A549 (cell line): ENCODE measurements at regions not wholly inside any gene's neighbourhood (a gene's known extent, or its start where the extent isn't known, plus 50 kb on each side); places are given as distances from the start of the nearest gene placed in this dataset.

Experiments
- ATAC-seq, 2 experiments: fragments of 200-7000 bp in 1 of 2; fragments of >200 bp in 1 of 2; cut with Nextera tagmentation in 1 of 2; cut with Tn5 transposase in 1 of 2; 3 replicates each; pipeline versions ENCODE4 v1.8.0 to v1.9.1; 2018 to 2020; ENCODE audit warnings: mild to moderate bottlenecking in 1 of 2, moderate library complexity in 1 of 2
- CTCF ChIA-PET: fragments of 300-600 bp; sonication (Branson Sonifier 250); formaldehyde crosslinking; extraction: SDS; loops from one replicate; lab custom pipeline; 2021; ENCODE audit warnings: antibody characterized with exemption, inconsistent platforms; lab: Yijun Ruan, JAX
- POLR2A ChIA-PET: fragments of 350-600 bp; formaldehyde crosslinking; extraction: SDS; loops from one replicate; lab custom pipeline; 2021; ENCODE audit warnings: antibody characterized with exemption, inconsistent platforms; lab: Yijun Ruan, JAX
- DNase-seq, 2 experiments: peaks; one replicate each; pipeline versions ENCODE4 v3.0.0 to v3.0.0-alpha.2; 2011 to 2016; ENCODE audit warnings: low read depth in 1 of 2, low spot score in 1 of 2
- FAIRE-seq: peaks from 2 replicates; lab custom pipeline; 2011; peaks lifted over from hg19 to GRCh38; lab: Jason Lieb, UNC
- H3K27ac ChIP-seq, 2 experiments: fragments of >200 bp; sonication (Bioruptor Twin); formaldehyde crosslinking; 3 replicates each; pipeline ENCODE4 v1.5.1; 2016 to 2017
- H3K4me1 ChIP-seq: fragments of >200 bp; sonication (Bioruptor Twin); formaldehyde crosslinking; 3 replicates; pipeline ENCODE4 v1.6.1; 2016
- H3K4me2 ChIP-seq: fragments of >200 bp; sonication (Bioruptor Twin); formaldehyde crosslinking; 3 replicates; pipeline ENCODE4 v1.6.1; 2016
- H3K4me3 ChIP-seq: fragments of >200 bp; sonication (Bioruptor Twin); formaldehyde crosslinking; 3 replicates; pipeline ENCODE4 v1.5.1; 2016
- H3K9me3 ChIP-seq: fragments of >200 bp; sonication (Bioruptor Twin); formaldehyde crosslinking; 3 replicates; pipeline ENCODE4 v1.6.1; 2016
- BCL3 ChIP-seq: fragments of >200 bp; sonication (Bioruptor Twin); formaldehyde crosslinking; IDR thresholded peaks from 3 replicates; pipeline ENCODE4 v1.6.1; 2016
- CHD4 ChIP-seq: fragments of 200-600 bp; sonication (generic); IDR thresholded peaks from 2 replicates; pipeline ENCODE4 v1.6.1; 2016; ENCODE audit warnings: antibody characterized with exemption, mild to moderate bottlenecking, borderline replicate concordance
- E2F6 ChIP-seq: IDR thresholded peaks from 2 replicates; pipeline ENCODE4 v1.6.1; 2012; ENCODE audit warnings: low read depth, borderline replicate concordance
- EHF ChIP-seq: fragments of 250-450 bp; sonication (Bioruptor Pico); IDR thresholded peaks from 2 replicates; pipeline ENCODE4 v1.5.0; 2020; ENCODE audit warnings: mild to moderate bottlenecking
- EHMT2 ChIP-seq: fragments of 200-600 bp; sonication (generic); IDR thresholded peaks from 2 replicates; pipeline ENCODE4 v1.6.1; 2016; ENCODE audit warnings: antibody characterized with exemption, low read depth, mild to moderate bottlenecking, moderate library complexity
- FOSL2 ChIP-seq, 2 experiments: fragments of 450-650 bp in 1 of 2; fragments of >200 bp in 1 of 2; sonication (Bioruptor Twin) in 1 of 2; formaldehyde crosslinking; IDR thresholded peaks; 2 replicates each; pipeline versions ENCODE4 v1.5.0 to v1.6.1; 2016 to 2020; ENCODE audit warnings: mild to moderate bottlenecking in 1 of 2, moderate library complexity in 1 of 2
- GATA3 ChIP-seq: IDR thresholded peaks from 2 replicates; pipeline ENCODE4 v1.6.1; 2012; ENCODE audit warnings: borderline replicate concordance
- HES2 ChIP-seq: fragments of >200 bp; sonication (Bioruptor Twin); formaldehyde crosslinking; IDR thresholded peaks from 2 replicates; pipeline ENCODE4 v1.6.1; 2016
- HMGXB4 ChIP-seq: fragments of 250-450 bp; sonication (Bioruptor Pico); IDR thresholded peaks from 2 replicates; pipeline ENCODE4 v1.5.0; 2021; ENCODE audit warnings: mild to moderate bottlenecking, moderate library complexity, borderline replicate concordance
- HOXA7 ChIP-seq: fragments of 250-450 bp; sonication (Bioruptor Pico); IDR thresholded peaks from 2 replicates; pipeline ENCODE4 v1.5.0; 2020; ENCODE audit warnings: mild to moderate bottlenecking, moderate library complexity
- HOXB13 ChIP-seq: fragments of 250-450 bp; sonication (Bioruptor Pico); IDR thresholded peaks from 2 replicates; pipeline ENCODE4 v1.5.0; 2020; ENCODE audit warnings: low read depth, mild to moderate bottlenecking, moderate library complexity
- HOXB5 ChIP-seq: fragments of 250-450 bp; sonication (Bioruptor Pico); IDR thresholded peaks from 2 replicates; pipeline ENCODE4 v1.5.0; 2020; ENCODE audit warnings: mild to moderate bottlenecking, moderate library complexity
- JUN ChIP-seq, 2 experiments: fragments of >200 bp; sonication (Bioruptor Twin); formaldehyde crosslinking; IDR thresholded peaks; 2 replicates in 1 of 2; 3 replicates in 1 of 2; pipeline ENCODE4 v1.6.1; 2016 to 2017
- KDM1A ChIP-seq: fragments of 200-600 bp; sonication (generic); IDR thresholded peaks from 2 replicates; pipeline ENCODE4 v1.6.1; 2016; ENCODE audit warnings: low read depth, mild to moderate bottlenecking
- KDM5A ChIP-seq: fragments of 200-600 bp; sonication (generic); IDR thresholded peaks from 2 replicates; pipeline ENCODE4 v1.6.1; 2016; ENCODE audit warnings: antibody characterized with exemption, mild to moderate bottlenecking
- MYC ChIP-seq: IDR thresholded peaks from 2 replicates; pipeline ENCODE4 v1.6.1; 2012; ENCODE audit warnings: mild to moderate bottlenecking, inconsistent platforms, low read length, improper control_type of control experiment, borderline replicate concordance
- NPAS2 ChIP-seq: fragments of 250-450 bp; sonication (Bioruptor Pico); IDR thresholded peaks from 2 replicates; pipeline ENCODE4 v1.8.0; 2022; ENCODE audit warnings: mild to moderate bottlenecking, moderate library complexity, borderline replicate concordance
- NR3C1 ChIP-seq: fragments of >200 bp; sonication (Bioruptor Twin); formaldehyde crosslinking; IDR thresholded peaks from 3 replicates; pipeline ENCODE4 v1.6.1; 2017
- PHF8 ChIP-seq: fragments of 200-600 bp; sonication (generic); IDR thresholded peaks from 2 replicates; pipeline ENCODE4 v1.6.1; 2016; ENCODE audit warnings: low read depth, mild to moderate bottlenecking, antibody characterized with exemption, moderate library complexity, borderline replicate concordance
- RAD21 ChIP-seq, 2 experiments: fragments of >200 bp in 1 of 2; sonication (Bioruptor Twin) in 1 of 2; formaldehyde crosslinking in 1 of 2; IDR thresholded peaks in 1 of 2; conservative IDR thresholded peaks in 1 of 2; 2 replicates in 1 of 2; 3 replicates in 1 of 2; pipeline ENCODE4 v1.6.1; 2012 to 2018; ENCODE audit warnings: inconsistent platforms in 1 of 2
- RARB ChIP-seq: fragments of 250-450 bp; sonication (Bioruptor Pico); IDR thresholded peaks from 2 replicates; pipeline ENCODE4 v1.8.0; 2021; ENCODE audit warnings: mild to moderate bottlenecking, moderate library complexity
- RFX5 ChIP-seq: fragments of 450-650 bp; IDR thresholded peaks from 2 replicates; pipeline ENCODE4 v1.7.1; 2014; ENCODE audit warnings: antibody characterized with exemption, mild to moderate bottlenecking, moderate library complexity
- RNF2 ChIP-seq: fragments of 200-600 bp; sonication (generic); IDR thresholded peaks from 2 replicates; pipeline ENCODE4 v1.6.1; 2016; ENCODE audit warnings: low read depth, mild to moderate bottlenecking, antibody characterized with exemption, moderate library complexity, borderline replicate concordance
- SMC3 ChIP-seq: fragments of >200 bp; sonication (Bioruptor Twin); formaldehyde crosslinking; IDR thresholded peaks from 3 replicates; pipeline ENCODE4 v1.6.1; 2018; ENCODE audit warnings: inconsistent platforms
- TP53 ChIP-seq: fragments of 250-450 bp; sonication (Bioruptor Pico); IDR thresholded peaks from 2 replicates; pipeline ENCODE4 v1.5.0; 2021; ENCODE audit warnings: mild to moderate bottlenecking, moderate library complexity
- ZC3H11A ChIP-seq: fragments of 450-650 bp; IDR thresholded peaks from 2 replicates; pipeline ENCODE4 v1.6.1; 2014; ENCODE audit warnings: antibody characterized with exemption, mild to moderate bottlenecking
- ZFP36 ChIP-seq: fragments of 450-650 bp; IDR thresholded peaks from 2 replicates; pipeline ENCODE4 v1.6.1; 2014; ENCODE audit warnings: borderline replicate concordance; ENCODE audit not compliant: partially characterized antibody
- ZNF302 ChIP-seq: fragments of 250-450 bp; sonication (Bioruptor Pico); IDR thresholded peaks from 2 replicates; pipeline ENCODE4 v1.9.0; 2021; ENCODE audit warnings: inconsistent platforms, mild to moderate bottlenecking, moderate library complexity
- ZSCAN20 ChIP-seq: fragments of 250-450 bp; sonication (Bioruptor Pico); IDR thresholded peaks from 2 replicates; pipeline ENCODE4 v1.8.0; 2022; ENCODE audit warnings: mild to moderate bottlenecking, moderate library complexity
- WGBS: methylation state at CpG from one replicate; pipeline ENCODE4 v1.1.6; 2017; ENCODE audit errors: missing lambda C conversion rate; 5-methylcytosine and 5-hydroxymethylcytosine counted together
- TF ChIP-seq, protein P1 (sequence below): fragments of 450-650 bp; IDR thresholded peaks from 2 replicates; pipeline ENCODE4 v1.6.1; 2014; ENCODE audit warnings: antibody characterized with exemption
- TF ChIP-seq, protein P2 (sequence below): fragments of 250-450 bp; sonication (Bioruptor Pico); IDR thresholded peaks from 2 replicates; pipeline ENCODE4 v1.5.0; 2020; ENCODE audit warnings: low read depth, mild to moderate bottlenecking, moderate library complexity

DNA sequence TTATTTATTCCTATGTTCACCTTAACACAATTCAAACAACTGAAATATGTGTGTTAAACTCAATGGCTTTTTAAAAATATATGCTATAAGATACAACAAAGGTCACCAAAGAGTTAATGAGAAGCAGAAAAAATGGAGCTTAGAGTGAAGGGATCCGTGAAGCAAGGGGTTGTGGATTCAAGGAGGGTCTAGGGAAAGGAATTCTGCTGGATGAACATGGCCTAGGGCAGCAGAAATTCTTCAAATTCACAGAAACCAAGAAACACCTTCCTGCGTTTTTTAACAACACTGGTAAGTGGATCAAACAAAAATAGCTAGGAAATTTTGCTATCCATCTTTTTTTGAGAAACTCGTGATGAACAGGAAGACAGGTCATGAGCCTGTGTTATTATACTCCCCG is 59.3 kb upstream of the PLSCR5 start:
- no peak for FAIRE-seq
- WGBS: 24% methylated on average over 4 of the region's 4 CpGs
- H3K4me1 ChIP-seq: no peaks in the 10 kb centered on the region
- no peak overlapping the region for H3K4me2 ChIP-seq
- H3K9me3 ChIP-seq: no peaks in the 10 kb centered on the region
- no peak for ATAC-seq
- DNase-seq: no peak
- ChIA-PET CTCF (no interaction called here), POLR2A (no interaction called here)
- H3K4me3 ChIP-seq: no peak overlapping the region
- no peak overlapping the region for H3K27ac ChIP-seq
- TF ChIP-seq EHMT2 (no peak), KDM1A (no peak), GATA3 (no peak), RARB (CRISPR knock-in tag) (no peak), BCL3 (no peak), SMC3 (no peak), CHD4 (no peak), E2F6 (no peak), RNF2 (no peak), FOSL2 (IDR thresholded peaks at IDR 0.05) (no peak), FOSL2 (CRISPR knock-in tag; IDR thresholded peaks at IDR 0.05) (no peak), HOXA7 (CRISPR knock-in tag) (no peak), PHF8 (no peak), RFX5 (no peak), ZC3H11A (no peak), KDM5A (no peak), EHF (CRISPR knock-in tag) (no peak), ZFP36 (no peak), HES2 (no peak), RAD21 (conservative IDR thresholded peaks at IDR 0.05 in 1 of 2, IDR thresholded peaks at IDR 0.05 in 1 of 2) (no peak)

- no peak for FAIRE-seq
These were observed 53.7 kb upstream of the PLSCR5 start for GRCh38 chr3:146658841-146659240.

DNA sequence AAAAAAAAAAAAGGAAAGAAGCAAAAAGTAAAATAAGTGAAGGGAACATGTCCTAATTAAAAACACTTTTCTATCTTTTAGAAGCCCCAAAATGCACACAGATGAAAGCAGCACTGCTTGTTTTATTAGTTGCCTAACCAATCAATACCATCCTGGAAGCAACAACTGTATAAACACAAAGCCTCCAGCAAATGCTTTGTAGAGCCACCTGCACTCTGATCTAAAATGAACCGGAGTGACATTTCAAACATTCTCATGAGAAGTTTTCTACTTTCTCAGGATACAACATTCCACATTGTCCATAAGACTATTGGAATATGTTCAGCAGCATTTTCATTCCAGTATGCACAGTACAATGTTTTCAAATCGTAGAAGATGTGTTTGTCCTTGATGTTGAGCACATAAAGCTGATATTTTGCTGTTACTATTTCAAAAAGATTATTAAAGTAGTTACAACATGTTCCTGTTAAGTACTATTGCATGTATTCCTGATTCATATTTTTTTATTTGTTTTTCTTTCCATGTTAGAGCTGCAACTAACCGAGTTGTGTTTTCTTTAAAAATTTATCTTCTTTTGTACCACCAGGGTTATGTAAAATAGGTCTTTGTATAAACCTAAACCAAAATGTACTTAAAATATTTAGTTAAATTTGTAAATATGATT is 50.3 kb upstream of the PLSCR5 start:
- 6% methylated on average over 3 of the region's 3 CpGs for WGBS
- DNase-seq: no peak
- no peaks in the 10 kb centered on the region for H3K9me3 ChIP-seq
- no peak for FAIRE-seq
- H3K4me1 ChIP-seq: no peaks in the 10 kb centered on the region
- no peak overlapping the region for H3K4me3 ChIP-seq
- ATAC-seq: no peak
- H3K4me2 ChIP-seq: no peak overlapping the region
- CTCF ChIA-PET: interaction anchor here (1.5 kb wide), 1 partner anchor 17 kb away, joined by 4 read pairs; no protein-coding TSS in a partner anchor
- no peak overlapping the region for H3K27ac ChIP-seq
- POLR2A ChIA-PET: no interaction called here
- TF ChIP-seq HMGXB4: no peak
- TF ChIP-seq, protein P1, sequence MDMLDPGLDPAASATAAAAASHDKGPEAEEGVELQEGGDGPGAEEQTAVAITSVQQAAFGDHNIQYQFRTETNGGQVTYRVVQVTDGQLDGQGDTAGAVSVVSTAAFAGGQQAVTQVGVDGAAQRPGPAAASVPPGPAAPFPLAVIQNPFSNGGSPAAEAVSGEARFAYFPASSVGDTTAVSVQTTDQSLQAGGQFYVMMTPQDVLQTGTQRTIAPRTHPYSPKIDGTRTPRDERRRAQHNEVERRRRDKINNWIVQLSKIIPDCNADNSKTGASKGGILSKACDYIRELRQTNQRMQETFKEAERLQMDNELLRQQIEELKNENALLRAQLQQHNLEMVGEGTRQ: no peak
- no peak for TF ChIP-seq HOXB5 (CRISPR knock-in tag)
- TF ChIP-seq, protein P2, sequence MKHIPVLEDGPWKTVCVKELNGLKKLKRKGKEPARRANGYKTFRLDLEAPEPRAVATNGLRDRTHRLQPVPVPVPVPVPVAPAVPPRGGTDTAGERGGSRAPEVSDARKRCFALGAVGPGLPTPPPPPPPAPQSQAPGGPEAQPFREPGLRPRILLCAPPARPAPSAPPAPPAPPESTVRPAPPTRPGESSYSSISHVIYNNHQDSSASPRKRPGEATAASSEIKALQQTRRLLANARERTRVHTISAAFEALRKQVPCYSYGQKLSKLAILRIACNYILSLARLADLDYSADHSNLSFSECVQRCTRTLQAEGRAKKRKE: no peak
- no peak for TF ChIP-seq HOXB13 (CRISPR knock-in tag)
- TF ChIP-seq ZNF302 (CRISPR knock-in tag): no peak
- no peak for TF ChIP-seq NR3C1
- TF ChIP-seq TP53: no peak

More at GRCh38 chr3:146658841-146659240, 53.7 kb upstream of the PLSCR5 start:
- no peak overlapping the region for H3K27ac ChIP-seq
- ChIA-PET CTCF (interaction anchor here (0.7 to 1.8 kb wide), 2 partner anchors 11 to 18 kb away, joined by 3 to 6 read pairs; no protein-coding TSS in a partner anchor), POLR2A (no interaction called here)
- 22% methylated on average over 2 of the region's 2 CpGs for WGBS
- H3K4me2 ChIP-seq: no peak overlapping the region
- ATAC-seq: no peak
- no peaks in the 10 kb centered on the region for H3K4me1 ChIP-seq
- H3K9me3 ChIP-seq: no peaks in the 10 kb centered on the region
- no peak for DNase-seq
- no peak overlapping the region for H3K4me3 ChIP-seq
- TF ChIP-seq JUN (IDR thresholded peaks at IDR 0.05) (no peak), HOXB5 (CRISPR knock-in tag) (no peak), NPAS2 (CRISPR knock-in tag) (no peak), RAD21 (conservative IDR thresholded peaks at IDR 0.05 in 1 of 2, IDR thresholded peaks at IDR 0.05 in 1 of 2) (no peak), FOSL2 (IDR thresholded peaks at IDR 0.05) (no peak), FOSL2 (CRISPR knock-in tag; IDR thresholded peaks at IDR 0.05) (no peak), TP53 (no peak), MYC (no peak), ZSCAN20 (no peak), RARB (CRISPR knock-in tag) (no peak), NR3C1 (no peak)
- TF ChIP-seq, all 56 proteins: peak for 0
